ENCODE measurements at regions not wholly inside any gene's neighbourhood (a gene's known extent, or its start where the extent isn't known, plus 50 kb on each side); places are given as distances from the start of the nearest gene placed in this dataset.

GRCh38 chr9:25427898-25428297 is 250.3 kb downstream of the TUSC1 start:
- H3K4me1 ChIP-seq (ENCODE audit: insufficient read depth, low read length, poor library complexity, severe bottlenecking): no peaks in the 10 kb centered on the region
- CTCF ChIA-PET: no interaction called here

GRCh38 chr9:25427290-25427689 is 251.0 kb downstream of the TUSC1 start:
- Histone ChIP-seq H3K27me3 (replicated peaks; ENCODE audit: insufficient read depth, low read depth, low read length, poor library complexity) (no peaks in the 10 kb centered on the region), H3K4me1 (ENCODE audit: insufficient read depth, low read length, poor library complexity, severe bottlenecking) (no peaks in the 10 kb centered on the region), H3K4me3 (ENCODE audit: low read depth, low read length, poor library complexity, severe bottlenecking) (no peak overlapping the region), H3K36me3 (ENCODE audit: insufficient read depth, low read length, poor library complexity, severe bottlenecking) (no peaks in the 10 kb centered on the region), H3K9me3 (ENCODE audit: low read depth, low read length, poor library complexity, severe bottlenecking) (no peaks in the 10 kb centered on the region), H3K27ac (ENCODE audit: low read depth, low read length, poor library complexity, severe bottlenecking) (no peak overlapping the region)
- intact Hi-C loops (cut with micrococcal nuclease; ENCODE audit: unreplicated experiment): no loop called here
- no peak for DNase-seq (ENCODE audit: low spot score)
- TF ChIP-seq CTCF (conservative IDR thresholded peaks at IDR 0.05; ENCODE audit: low read depth, low read length): no peak
- no peak for TF ChIP-seq EZH2 (IDR thresholded peaks at IDR 0.05; ENCODE audit: borderline replicate concordance, low read depth, low read length, poor library complexity, severe bottlenecking)
- BruUV-seq (replicated peaks): no TSS peak
- CTCF ChIA-PET: no interaction called here
- POLR2A ChIA-PET (ENCODE audit: low non-redundant PET): no interaction called here

More at GRCh38 chr9:25427898-25428297, 250.3 kb downstream of the TUSC1 start:
- H3K36me3 ChIP-seq (ENCODE audit: insufficient read depth, low read length, poor library complexity, severe bottlenecking): no peaks in the 10 kb centered on the region
- no peak for DNase-seq (ENCODE audit: low spot score)
- intact Hi-C loops (cut with micrococcal nuclease; ENCODE audit: unreplicated experiment): no loop called here
- TF ChIP-seq CTCF (conservative IDR thresholded peaks at IDR 0.05; ENCODE audit: low read depth, low read length) (no peak), EZH2 (IDR thresholded peaks at IDR 0.05; ENCODE audit: borderline replicate concordance, low read depth, low read length, poor library complexity, severe bottlenecking) (no peak)
- no peak overlapping the region for H3K4me3 ChIP-seq (ENCODE audit: low read depth, low read length, poor library complexity, severe bottlenecking)
- no TSS peak for BruUV-seq (replicated peaks)
- no peak overlapping the region for H3K27ac ChIP-seq (ENCODE audit: low read depth, low read length, poor library complexity, severe bottlenecking)
- H3K9me3 ChIP-seq (ENCODE audit: low read depth, low read length, poor library complexity, severe bottlenecking): no peaks in the 10 kb centered on the region
- POLR2A ChIA-PET (ENCODE audit: low non-redundant PET): no interaction called here
- H3K27me3 ChIP-seq (replicated peaks; ENCODE audit: insufficient read depth, low read depth, low read length, poor library complexity): no peaks in the 10 kb centered on the region

- POLR2A ChIA-PET (ENCODE audit: low non-redundant PET): no interaction called here
- H3K27ac ChIP-seq (ENCODE audit: low read depth, low read length, poor library complexity, severe bottlenecking): no peak overlapping the region
- TF ChIP-seq EZH2 (IDR thresholded peaks at IDR 0.05; ENCODE audit: borderline replicate concordance, low read depth, low read length, poor library complexity, severe bottlenecking): no peak
- TF ChIP-seq CTCF (conservative IDR thresholded peaks at IDR 0.05; ENCODE audit: low read depth, low read length): no peak
- no peak overlapping the region for H3K4me3 ChIP-seq (ENCODE audit: low read depth, low read length, poor library complexity, severe bottlenecking)
- H3K27me3 ChIP-seq (replicated peaks; ENCODE audit: insufficient read depth, low read depth, low read length, poor library complexity): no peaks in the 10 kb centered on the region
- H3K36me3 ChIP-seq (ENCODE audit: insufficient read depth, low read length, poor library complexity, severe bottlenecking): no peaks in the 10 kb centered on the region
- no peaks in the 10 kb centered on the region for H3K9me3 ChIP-seq (ENCODE audit: low read depth, low read length, poor library complexity, severe bottlenecking)
- no peaks in the 10 kb centered on the region for H3K4me1 ChIP-seq (ENCODE audit: insufficient read depth, low read length, poor library complexity, severe bottlenecking)
- no peak for DNase-seq (ENCODE audit: low spot score)
- intact Hi-C loops (cut with micrococcal nuclease; ENCODE audit: unreplicated experiment): no loop called here
- no TSS peak for BruUV-seq (replicated peaks)
- CTCF ChIA-PET: no interaction called here
These were observed 256.7 kb downstream of the TUSC1 start for GRCh38 chr9:25421560-25421959.

Measured in A673 (cell line).